ENCODE measurements at regions not wholly inside any gene's neighbourhood (a gene's known extent, or its start where the extent isn't known, plus 50 kb on each side); places are given as distances from the start of the nearest gene placed in this dataset.

GRCh38 chr2:20562540-20563225 lies 88.2 kb downstream of the HS1BP3 start:
- DNase-seq, result no peak

GRCh38 chr2:20563251-20563650 lies 87.6 kb downstream of the HS1BP3 start:
- no peak for DNase-seq

- no peak for DNase-seq
Measured at GRCh38 chr2:20563833-20564232, 87.1 kb downstream of the HS1BP3 start.

GRCh38 chr2:20565101-20565622 lies 85.7 kb downstream of the HS1BP3 start:
- no peak for DNase-seq

- no peak for DNase-seq
Measured at GRCh38 chr2:20565623-20566236, 85.2 kb downstream of the HS1BP3 start.

- DNase-seq, result no peak
Measured at GRCh38 chr2:20566331-20566730, 84.6 kb downstream of the HS1BP3 start.

- no peak for DNase-seq
Measured at GRCh38 chr2:20567159-20567925, 83.6 kb downstream of the HS1BP3 start.
